Right lobe of liver (tissue), 6 donors: ENCODE measurements at regions not wholly inside any gene's neighbourhood (a gene's known extent, or its start where the extent isn't known, plus 50 kb on each side); places are given as distances from the start of the nearest gene placed in this dataset.

Source experiments
- ATAC-seq, 4 donors: fragments of 200-7000 bp; cut with Tn5 transposase; one replicate each; pipeline ENCODE4 v1.9.1; 2020; ENCODE audit warnings: mild to moderate bottlenecking in 4 of 4, moderate library complexity in 4 of 4
- DNase-seq, 3 donors: peaks; one replicate each; pipeline ENCODE4 v3.0.0-alpha.2; 2020
- H3K27ac ChIP-seq, 3 donors: fragments of 200-600 bp; one replicate each; pipeline ENCODE4 v1.8.0; 2022
- H3K27me3 ChIP-seq, 2 donors: fragments of 200-600 bp; one replicate each; pipeline ENCODE4 v1.8.0; 2022
- H3K36me3 ChIP-seq, 4 donors: fragments of 200-600 bp; sonication (generic) in 1 of 4; one replicate each; pipeline versions ENCODE4 v1.5.1 to v1.8.0; 2017 to 2022; ENCODE audit warnings: control low read depth in 1 of 4
- H3K4me1 ChIP-seq, 4 donors: fragments of 200-600 bp; sonication (generic) in 1 of 4; one replicate each; pipeline versions ENCODE4 v1.5.1 to v1.8.0; 2017 to 2022; ENCODE audit warnings: control low read depth in 1 of 4
- H3K4me3 ChIP-seq, 3 donors: fragments of 200-600 bp; one replicate each; pipeline ENCODE4 v1.8.0; 2022
- H3K9me3 ChIP-seq, 4 donors: fragments of 200-600 bp; sonication (generic) in 1 of 4; one replicate each; pipeline versions ENCODE4 v1.5.1 to v1.8.0; 2017 to 2022; ENCODE audit warnings: control low read depth in 1 of 4
- CTCF ChIP-seq, 4 donors: fragments of 200-600 bp in 3 of 4; fragments of 450-650 bp in 1 of 4; IDR thresholded peaks; one replicate each; pipeline versions ENCODE4 v1.5.1 to v1.8.0; 2016 to 2022; ENCODE audit warnings: antibody characterized with exemption in 4 of 4, mild to moderate bottlenecking in 2 of 4
- POLR2A ChIP-seq: fragments of 450-650 bp; IDR thresholded peaks from one replicate; pipeline ENCODE4 v1.6.1; 2017; ENCODE audit warnings: antibody characterized with exemption, mild to moderate bottlenecking
- WGBS: methylation state at CpG from one replicate; pipeline ENCODE4 v1.1.6; 2018; ENCODE audit warnings: low coverage, low lambda C conversion rate; ENCODE audit not compliant: insufficient coverage; ENCODE audit errors: missing lambda C conversion rate; 5-methylcytosine and 5-hydroxymethylcytosine counted together
- intact Hi-C, 2 donors: fragments of 100-400 bp; cut with DNase I; formaldehyde crosslinking; loops; one replicate each; pipeline versions ENCODE4 v1.11.2 to v1.14.1; 2022
- donor health status: DM: no; HTN: yes; CAD: no.
- donor health status: DM: no; HTN: no; CAD: no.
- donor health status: DM: no; HTN: no; CAD: no.
- donor health status: DM: no; HTN: yes; CAD: no.
- donor health status: DM: no; HTN: yes; CAD: no.

- Histone ChIP-seq H3K4me3 (no peak overlapping the region), H3K27ac (no peak overlapping the region), H3K9me3 (no peaks in the 10 kb centered on the region), H3K4me1 (no peaks in the 10 kb centered on the region), H3K27me3 (no peaks in the 10 kb centered on the region), H3K36me3 (no peaks in the 10 kb centered on the region)
- DNase-seq (no peak), ATAC-seq (no peak)
- intact Hi-C loops = no loop called here
- 51% methylated on average over 2 of the region's 2 CpGs for WGBS
- no peak for TF ChIP-seq POLR2A
- TF ChIP-seq CTCF (IDR thresholded peaks at IDR 0.05) = no peak
Observed at GRCh38 chr6:105968603-105969333, 117.4 kb upstream of the PRDM1 start.

GRCh38 chr6:105967917-105968602 lies 118.1 kb upstream of the PRDM1 start:
- intact Hi-C loops = no loop called here
- Histone ChIP-seq H3K4me1 (no peaks in the 10 kb centered on the region), H3K27me3 (no peaks in the 10 kb centered on the region), H3K9me3 (no peaks in the 10 kb centered on the region), H3K36me3 (no peaks in the 10 kb centered on the region), H3K27ac (no peak overlapping the region), H3K4me3 (no peak overlapping the region)
- DNase-seq (no peak), ATAC-seq (peak in 2 of 4 donors; percentile 21 to 49)
- WGBS = 66% methylated on average over 8 of the region's 9 CpGs
- no peak for TF ChIP-seq CTCF (IDR thresholded peaks at IDR 0.05)
- TF ChIP-seq POLR2A = no peak

- intact Hi-C loops = no loop called here
- Histone ChIP-seq H3K36me3 (no peaks in the 10 kb centered on the region), H3K4me3 (no peak overlapping the region), H3K9me3 (no peaks in the 10 kb centered on the region), H3K27ac (no peak overlapping the region), H3K27me3 (no peaks in the 10 kb centered on the region), H3K4me1 (no peaks in the 10 kb centered on the region)
- ATAC-seq = no peak
- TF ChIP-seq CTCF (IDR thresholded peaks at IDR 0.05) = no peak
- TF ChIP-seq POLR2A = no peak
- no peak for DNase-seq
- WGBS = 67% methylated on average over 1 of the region's 1 CpG
Observed at GRCh38 chr6:105966481-105966880, 119.7 kb upstream of the PRDM1 start.

GRCh38 chr6:105964979-105965760 lies 121.0 kb upstream of the PRDM1 start:
- WGBS = 50% methylated on average over 4 of the region's 4 CpGs

More at GRCh38 chr6:105964979-105965760, 121.0 kb upstream of the PRDM1 start:
- TF ChIP-seq CTCF (IDR thresholded peaks at IDR 0.05) (no peak), POLR2A (no peak)
- H3K4me3 ChIP-seq = no peak overlapping the region
- no peak overlapping the region for H3K27ac ChIP-seq
- H3K27me3 ChIP-seq = no peaks in the 10 kb centered on the region
- DNase-seq (no peak), ATAC-seq (no peak)
- no peaks in the 10 kb centered on the region for H3K36me3 ChIP-seq
- no peaks in the 10 kb centered on the region for H3K4me1 ChIP-seq
- no peaks in the 10 kb centered on the region for H3K9me3 ChIP-seq
- intact Hi-C loops = no loop called here
